GM12865 (cell line): ENCODE measurements at regions not wholly inside any gene's neighbourhood (a gene's known extent, or its start where the extent isn't known, plus 50 kb on each side); places are given as distances from the start of the nearest gene placed in this dataset.

Experiments
- DNase-seq: peaks from one replicate; pipeline ENCODE4 v3.0.0; 2010; ENCODE audit warnings: low read depth
- H3K4me3 ChIP-seq: 2 replicates; pipeline ENCODE4 v1.5.1; 2011; ENCODE audit warnings: mild to moderate bottlenecking, low read depth, low read length, control low read depth
- CTCF ChIP-seq: IDR thresholded peaks from 2 replicates; pipeline ENCODE4 v1.5.1; 2011; ENCODE audit warnings: low read length, control low read depth, low read depth, inconsistent platforms; ENCODE audit not compliant: insufficient read depth; ENCODE audit errors: missing control alignments

- H3K4me3 ChIP-seq, result no peak overlapping the region
- no peak for TF ChIP-seq CTCF
- DNase-seq, result no peak
Observed at GRCh38 chr10:109261231-109261630, 662.1 kb downstream of the XPNPEP1 start.

- TF ChIP-seq CTCF, result no peak
- DNase-seq, result no peak
- no peak overlapping the region for H3K4me3 ChIP-seq
Observed at GRCh38 chr10:109259293-109259692, 664.0 kb downstream of the XPNPEP1 start.

DNA sequence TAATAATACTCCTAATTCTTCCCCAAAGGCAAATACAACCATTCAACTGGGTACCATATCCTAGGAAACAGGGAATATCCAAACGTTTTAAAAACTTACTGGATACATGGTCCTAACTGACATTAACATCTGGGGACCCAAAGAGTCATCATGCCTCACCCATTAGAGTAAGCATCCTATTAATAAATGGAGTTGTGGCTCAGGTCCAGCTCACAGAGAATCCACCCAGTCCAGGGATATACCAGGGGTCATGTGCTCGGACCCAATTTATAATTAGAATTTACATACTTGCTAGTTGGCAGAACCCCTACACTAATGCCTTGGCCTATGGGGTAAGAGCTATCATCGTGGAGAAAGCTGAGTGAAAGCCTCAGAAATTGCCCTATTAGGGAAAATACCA, 670.0 kb downstream of the XPNPEP1 start:
- H3K4me3 ChIP-seq, result no peak overlapping the region
- TF ChIP-seq CTCF, result no peak
- no peak for DNase-seq

DNA sequence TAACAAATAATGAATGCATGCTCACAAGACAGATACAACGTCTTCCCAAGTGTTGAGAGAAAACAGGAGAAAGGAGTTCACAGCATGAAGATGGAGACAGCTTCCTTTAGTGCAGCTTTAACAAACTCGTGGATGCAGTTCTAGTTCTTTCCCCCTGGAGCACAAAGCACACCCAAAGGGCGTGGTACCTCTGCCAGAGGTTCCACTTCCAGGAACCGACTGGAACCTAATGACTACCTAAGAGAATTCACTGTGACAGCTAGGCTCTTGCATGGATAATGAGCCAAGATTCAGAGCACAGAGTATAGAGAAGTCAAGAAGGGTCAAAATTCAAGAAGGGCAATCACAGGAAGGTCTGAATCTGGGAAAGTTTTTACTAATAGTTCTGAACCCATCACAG, 673.2 kb downstream of the XPNPEP1 start:
- no peak for DNase-seq
- TF ChIP-seq CTCF, result no peak
- H3K4me3 ChIP-seq, result no peak overlapping the region

- DNase-seq, result no peak
- TF ChIP-seq CTCF, result no peak
- H3K4me3 ChIP-seq, result no peak overlapping the region
Observed at GRCh38 chr10:109247814-109248213, 675.5 kb downstream of the XPNPEP1 start.

DNA sequence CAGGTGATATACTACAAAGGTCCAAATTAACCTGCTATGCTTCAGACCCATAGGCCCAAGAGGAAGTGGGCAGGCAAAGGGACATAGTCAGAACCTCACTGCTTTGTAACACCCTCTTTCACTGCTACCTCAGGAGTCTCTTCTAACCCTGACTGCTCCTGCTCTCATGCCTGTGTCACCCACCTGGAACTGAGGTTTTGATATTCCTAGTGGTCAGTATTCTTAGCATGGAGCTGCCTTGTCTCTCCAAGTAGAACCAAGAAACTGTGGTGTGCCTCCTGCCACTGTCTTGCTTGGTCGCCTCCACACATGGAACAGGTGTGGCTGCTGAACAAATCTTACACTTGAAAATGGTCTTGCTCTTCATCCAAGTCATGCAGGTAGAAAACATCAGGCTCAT, 677.5 kb downstream of the XPNPEP1 start:
- no peak for TF ChIP-seq CTCF
- no peak for DNase-seq
- H3K4me3 ChIP-seq, result no peak overlapping the region

GRCh38 chr10:109239371-109239770, 683.9 kb downstream of the XPNPEP1 start:
- DNase-seq, result no peak

More at GRCh38 chr10:109239371-109239770, 683.9 kb downstream of the XPNPEP1 start:
- no peak for TF ChIP-seq CTCF
- no peak overlapping the region for H3K4me3 ChIP-seq
